ENCODE measurements at regions not wholly inside any gene's neighbourhood (a gene's known extent, or its start where the extent isn't known, plus 50 kb on each side); places are given as distances from the start of the nearest gene placed in this dataset.

GRCh38 chr15:87728998-87729397 is 527.5 kb downstream of the NTRK3 start:
- TF ChIP-seq, protein P1, sequence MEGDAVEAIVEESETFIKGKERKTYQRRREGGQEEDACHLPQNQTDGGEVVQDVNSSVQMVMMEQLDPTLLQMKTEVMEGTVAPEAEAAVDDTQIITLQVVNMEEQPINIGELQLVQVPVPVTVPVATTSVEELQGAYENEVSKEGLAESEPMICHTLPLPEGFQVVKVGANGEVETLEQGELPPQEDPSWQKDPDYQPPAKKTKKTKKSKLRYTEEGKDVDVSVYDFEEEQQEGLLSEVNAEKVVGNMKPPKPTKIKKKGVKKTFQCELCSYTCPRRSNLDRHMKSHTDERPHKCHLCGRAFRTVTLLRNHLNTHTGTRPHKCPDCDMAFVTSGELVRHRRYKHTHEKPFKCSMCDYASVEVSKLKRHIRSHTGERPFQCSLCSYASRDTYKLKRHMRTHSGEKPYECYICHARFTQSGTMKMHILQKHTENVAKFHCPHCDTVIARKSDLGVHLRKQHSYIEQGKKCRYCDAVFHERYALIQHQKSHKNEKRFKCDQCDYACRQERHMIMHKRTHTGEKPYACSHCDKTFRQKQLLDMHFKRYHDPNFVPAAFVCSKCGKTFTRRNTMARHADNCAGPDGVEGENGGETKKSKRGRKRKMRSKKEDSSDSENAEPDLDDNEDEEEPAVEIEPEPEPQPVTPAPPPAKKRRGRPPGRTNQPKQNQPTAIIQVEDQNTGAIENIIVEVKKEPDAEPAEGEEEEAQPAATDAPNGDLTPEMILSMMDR (conservative IDR thresholded peaks at IDR 0.05 in 1 of 2, IDR thresholded peaks at IDR 0.05 in 1 of 2; ENCODE audit: low read depth in 1 of 2, low read length in 2 of 2) = no peak
- no peak for TF ChIP-seq EZH2 (IDR thresholded peaks at IDR 0.05; ENCODE audit: low read length, missing control alignments)

GRCh38 chr15:87727073-87727472 is 529.5 kb downstream of the NTRK3 start:
- Histone ChIP-seq H3K4me1 (ENCODE audit: control insufficient read depth, extremely low read depth, insufficient read depth, low read length) (no peaks in the 10 kb centered on the region), H3K9me3 (ENCODE audit: control insufficient read depth, insufficient read depth, low read depth, low read length) (no peaks in the 10 kb centered on the region), H3K4me3 (replicated peaks in 1 of 4; ENCODE audit: control extremely low read depth in 1 of 4, insufficient read depth in 1 of 4, low read depth in 3 of 4, low read length in 4 of 4) (no peak overlapping the region), H3K27me3 (ENCODE audit: control insufficient read depth, insufficient read depth, low read length) (no peaks in the 10 kb centered on the region), H3K9ac (ENCODE audit: insufficient read depth, low read length) (no peak overlapping the region), H3K27ac (ENCODE audit: insufficient read depth, low read length) (no peak overlapping the region), H3K4me2 (ENCODE audit: extremely low read depth, insufficient read depth, low read length) (no peak overlapping the region), H4K20me1 (ENCODE audit: control insufficient read depth, extremely low read depth, insufficient read depth, low read length) (no peaks in the 10 kb centered on the region), H3K79me2 (ENCODE audit: control insufficient read depth, insufficient read depth, low read length) (no peaks in the 10 kb centered on the region), H3K36me3 (ENCODE audit: control insufficient read depth, insufficient read depth, low read length) (no peaks in the 10 kb centered on the region), H2AFZ (ENCODE audit: low read length) (no peak overlapping the region)
- TF ChIP-seq, protein P1 (conservative IDR thresholded peaks at IDR 0.05 in 1 of 2, IDR thresholded peaks at IDR 0.05 in 1 of 2; ENCODE audit: low read depth in 1 of 2, low read length in 2 of 2) = no peak
- no peak for TF ChIP-seq EZH2 (IDR thresholded peaks at IDR 0.05; ENCODE audit: low read length, missing control alignments)
- no peak for DNase-seq (ENCODE audit: low read depth in 2 of 2)

More at GRCh38 chr15:87728998-87729397, 527.5 kb downstream of the NTRK3 start:
- Histone ChIP-seq H4K20me1 (ENCODE audit: control insufficient read depth, extremely low read depth, insufficient read depth, low read length) (no peaks in the 10 kb centered on the region), H3K27ac (ENCODE audit: insufficient read depth, low read length) (no peak overlapping the region), H3K9ac (ENCODE audit: insufficient read depth, low read length) (no peak overlapping the region), H2AFZ (ENCODE audit: low read length) (no peak overlapping the region), H3K9me3 (ENCODE audit: control insufficient read depth, insufficient read depth, low read depth, low read length) (no peaks in the 10 kb centered on the region), H3K4me2 (ENCODE audit: extremely low read depth, insufficient read depth, low read length) (no peak overlapping the region), H3K27me3 (ENCODE audit: control insufficient read depth, insufficient read depth, low read length) (no peaks in the 10 kb centered on the region), H3K4me3 (replicated peaks in 1 of 4; ENCODE audit: control extremely low read depth in 1 of 4, insufficient read depth in 1 of 4, low read depth in 3 of 4, low read length in 4 of 4) (no peak overlapping the region), H3K4me1 (ENCODE audit: control insufficient read depth, extremely low read depth, insufficient read depth, low read length) (no peaks in the 10 kb centered on the region), H3K36me3 (ENCODE audit: control insufficient read depth, insufficient read depth, low read length) (no peaks in the 10 kb centered on the region), H3K79me2 (ENCODE audit: control insufficient read depth, insufficient read depth, low read length) (no peaks in the 10 kb centered on the region)
- DNase-seq (ENCODE audit: low read depth in 2 of 2) = no peak

GRCh38 chr15:87724330-87724729 is 532.2 kb downstream of the NTRK3 start:
- H4K20me1 ChIP-seq (ENCODE audit: control insufficient read depth, extremely low read depth, insufficient read depth, low read length) = no peaks in the 10 kb centered on the region
- no peak for DNase-seq (ENCODE audit: low read depth in 2 of 2)
- H3K27ac ChIP-seq (ENCODE audit: insufficient read depth, low read length) = no peak overlapping the region
- H3K4me1 ChIP-seq (ENCODE audit: control insufficient read depth, extremely low read depth, insufficient read depth, low read length) = no peaks in the 10 kb centered on the region
- H3K9ac ChIP-seq (ENCODE audit: insufficient read depth, low read length) = no peak overlapping the region
- H3K9me3 ChIP-seq (ENCODE audit: control insufficient read depth, insufficient read depth, low read depth, low read length) = no peaks in the 10 kb centered on the region
- H3K36me3 ChIP-seq (ENCODE audit: control insufficient read depth, insufficient read depth, low read length) = no peaks in the 10 kb centered on the region
- H3K4me3 ChIP-seq (replicated peaks in 1 of 4; ENCODE audit: control extremely low read depth in 1 of 4, insufficient read depth in 1 of 4, low read depth in 3 of 4, low read length in 4 of 4) = no peak overlapping the region
- H2AFZ ChIP-seq (ENCODE audit: low read length) = no peak overlapping the region
- no peaks in the 10 kb centered on the region for H3K27me3 ChIP-seq (ENCODE audit: control insufficient read depth, insufficient read depth, low read length)
- TF ChIP-seq EZH2 (IDR thresholded peaks at IDR 0.05; ENCODE audit: low read length, missing control alignments) = no peak
- TF ChIP-seq, protein P1 (conservative IDR thresholded peaks at IDR 0.05 in 1 of 2, IDR thresholded peaks at IDR 0.05 in 1 of 2; ENCODE audit: low read depth in 1 of 2, low read length in 2 of 2) = no peak
- H3K4me2 ChIP-seq (ENCODE audit: extremely low read depth, insufficient read depth, low read length) = no peak overlapping the region
- no peaks in the 10 kb centered on the region for H3K79me2 ChIP-seq (ENCODE audit: control insufficient read depth, insufficient read depth, low read length)
